GM23338 (cell line): ENCODE measurements at regions not wholly inside any gene's neighbourhood (a gene's known extent, or its start where the extent isn't known, plus 50 kb on each side); places are given as distances from the start of the nearest gene placed in this dataset.

Experiments
- ATAC-seq: fragments of 200-7000 bp; cut with Tn5 transposase; 3 replicates; pipeline ENCODE4 v1.9.1; 2020
- DNase-seq: peaks from one replicate; pipeline ENCODE4 v3.0.0-alpha.2; 2015; ENCODE audit warnings: low spot score
- H2AFZ ChIP-seq: fragments of 200-600 bp; sonication (generic); 2 replicates; pipeline ENCODE4 v1.8.0; 2016; ENCODE audit warnings: antibody characterized with exemption, mild to moderate bottlenecking, moderate library complexity
- H3F3A ChIP-seq: fragments of 200-600 bp; sonication (generic); replicated peaks from 2 replicates; pipeline ENCODE4 v1.8.0; 2017; ENCODE audit warnings: antibody characterized with exemption, mixed run types, low read depth
- H3K27ac ChIP-seq: fragments of 200-600 bp; sonication (generic); 2 replicates; pipeline ENCODE4 v1.6.1; 2016; ENCODE audit warnings: low read depth
- H3K27me3 ChIP-seq: fragments of 200-600 bp; sonication (generic); 2 replicates; pipeline ENCODE4 v1.8.0; 2016; ENCODE audit warnings: mild to moderate bottlenecking, mixed run types, moderate library complexity; ENCODE audit not compliant: insufficient read depth
- H3K36me3 ChIP-seq: fragments of 200-600 bp; sonication (generic); 2 replicates; pipeline ENCODE4 v1.8.0; 2016; ENCODE audit warnings: mild to moderate bottlenecking; ENCODE audit not compliant: insufficient read depth
- H3K4me1 ChIP-seq: fragments of 200-600 bp; sonication (generic); 2 replicates; pipeline ENCODE4 v1.8.0; 2016; ENCODE audit warnings: mild to moderate bottlenecking, moderate library complexity; ENCODE audit not compliant: insufficient read depth
- H3K4me2 ChIP-seq: fragments of 200-600 bp; sonication (generic); 2 replicates; pipeline ENCODE4 v1.7.1; 2017; ENCODE audit warnings: mixed run types
- H3K4me3 ChIP-seq: fragments of 200-600 bp; sonication (generic); 2 replicates; pipeline ENCODE4 v1.6.1; 2016; ENCODE audit warnings: mixed run types
- H3K79me2 ChIP-seq: fragments of 200-600 bp; sonication (generic); replicated peaks from 2 replicates; pipeline ENCODE4 v1.8.0; 2017; ENCODE audit warnings: mild to moderate bottlenecking; ENCODE audit not compliant: insufficient read depth
- H3K9me2 ChIP-seq: fragments of 200-600 bp; sonication (generic); 2 replicates; pipeline ENCODE4 v1.8.0; 2017; ENCODE audit not compliant: insufficient read depth
- H4K20me1 ChIP-seq: fragments of 200-600 bp; sonication (generic); replicated peaks from 2 replicates; pipeline ENCODE4 v1.8.0; 2017; ENCODE audit warnings: mild to moderate bottlenecking; ENCODE audit not compliant: insufficient read depth
- H3K27ac Mint-ChIP-seq: 2 replicates; pipeline ENCODE4 v1.8.0; 2020; ENCODE audit warnings: inconsistent platforms, mild to moderate bottlenecking, moderate library complexity, mixed read lengths
- H3K27me3 Mint-ChIP-seq: 3 replicates; pipeline ENCODE4 v1.8.0; 2022; ENCODE audit warnings: low read depth, mild to moderate bottlenecking, moderate library complexity, mixed read lengths, inconsistent platforms; ENCODE audit not compliant: insufficient read depth, poor library complexity
- H3K36me3 Mint-ChIP-seq: 3 replicates; pipeline ENCODE4 v1.8.0; 2021; ENCODE audit warnings: low read depth, mild to moderate bottlenecking, inconsistent platforms, moderate library complexity, mixed read lengths
- H3K4me1 Mint-ChIP-seq: 3 replicates; pipeline ENCODE4 v1.8.0; 2020; ENCODE audit warnings: mild to moderate bottlenecking, inconsistent platforms, mixed read lengths
- H3K4me3 Mint-ChIP-seq: 3 replicates; pipeline ENCODE4 v1.8.0; 2021; ENCODE audit warnings: moderate library complexity, mild to moderate bottlenecking, inconsistent platforms, mixed read lengths
- H3K9me3 Mint-ChIP-seq: 3 replicates; pipeline ENCODE4 v1.8.0; 2020; ENCODE audit warnings: moderate library complexity, mild to moderate bottlenecking, inconsistent platforms, mixed read lengths
- CTCF ChIP-seq, 2 experiments: fragments of 200-600 bp in 1 of 2; sonication (generic) in 1 of 2; conservative IDR thresholded peaks; 2 replicates each; pipeline versions ENCODE4 v1.5.1 to v1.6.1; 2016 to 2017; ENCODE audit warnings: antibody characterized with exemption in 2 of 2, low read depth in 2 of 2, mild to moderate bottlenecking in 2 of 2, moderate library complexity in 1 of 2
- EZH2 ChIP-seq: fragments of 200-600 bp; sonication (generic); IDR thresholded peaks from one replicate; pipeline ENCODE4 v1.8.0; 2017; ENCODE audit warnings: antibody characterized with exemption, mild to moderate bottlenecking, low read depth; ENCODE audit not compliant: unreplicated experiment
- JUNB ChIP-seq: IDR thresholded peaks from one replicate; pipeline ENCODE4 v1.6.1; 2016; ENCODE audit warnings: antibody characterized with exemption; ENCODE audit not compliant: unreplicated experiment
- REST ChIP-seq: IDR thresholded peaks from one replicate; pipeline ENCODE4 v1.6.1; 2018; ENCODE audit warnings: antibody characterized with exemption; ENCODE audit not compliant: unreplicated experiment
- STAT1 ChIP-seq: IDR thresholded peaks from one replicate; pipeline ENCODE4 v1.6.1; 2016; ENCODE audit warnings: antibody characterized with exemption; ENCODE audit not compliant: unreplicated experiment
- ZNF114 ChIP-seq: fragments of 250-450 bp; sonication (Bioruptor Pico); IDR thresholded peaks from 2 replicates; pipeline ENCODE4 v1.5.0; 2020; ENCODE audit warnings: mild to moderate bottlenecking, moderate library complexity

GRCh38 chr6:153526479-153526878, 395.4 kb upstream of the RGS17 start (continued):
- TF ChIP-seq REST, result no peak

GRCh38 chr6:153525998-153526397, 394.9 kb upstream of the RGS17 start:
- H3K79me2 ChIP-seq, result no peaks in the 10 kb centered on the region
- Mint-ChIP-seq H3K27me3 (no peaks in the 10 kb centered on the region), H3K4me1 (no peaks in the 10 kb centered on the region), H3K36me3 (no peaks in the 10 kb centered on the region), H3K4me3 (no peak overlapping the region), H3K9me3 (peaks cover 7% of the 10 kb centered on the region), H3K27ac (no peak overlapping the region)
- H3K27ac ChIP-seq, result no peak overlapping the region
- no peaks in the 10 kb centered on the region for H3K4me1 ChIP-seq
- no peaks in the 10 kb centered on the region for H3K36me3 ChIP-seq
- no peaks in the 10 kb centered on the region for H3F3A ChIP-seq
- no peak overlapping the region for H2AFZ ChIP-seq
- TF ChIP-seq EZH2, result no peak
- TF ChIP-seq ZNF114 (CRISPR knock-in tag), result no peak
- H3K4me2 ChIP-seq, result no peak overlapping the region
- no peaks in the 10 kb centered on the region for H3K27me3 ChIP-seq
- DNase-seq (no peak), ATAC-seq (no peak)
- peaks cover 6% of the 10 kb centered on the region; the same call in 1 of the 2 replicates for H3K9me2 ChIP-seq
- H4K20me1 ChIP-seq, result no peaks in the 10 kb centered on the region
- H3K4me3 ChIP-seq, result no peak overlapping the region

GRCh38 chr6:153523390-153523789, 392.3 kb upstream of the RGS17 start:
- H3K4me3 ChIP-seq, result no peak overlapping the region
- TF ChIP-seq STAT1 (no peak), JUNB (no peak), EZH2 (no peak), CTCF (conservative IDR thresholded peaks at IDR 0.05; ENCODE audit: low read depth in 2 of 2) (no peak)
- peaks cover 10% of the 10 kb centered on the region for H3K9me3 Mint-ChIP-seq
- no peaks in the 10 kb centered on the region for H4K20me1 ChIP-seq
- no peaks in the 10 kb centered on the region for H3K4me1 ChIP-seq
- no peak overlapping the region for H3K27ac ChIP-seq
- H3K4me1 Mint-ChIP-seq, result no peaks in the 10 kb centered on the region
- H2AFZ ChIP-seq, result no peak overlapping the region
- no peaks in the 10 kb centered on the region for H3K36me3 ChIP-seq
- H3K36me3 Mint-ChIP-seq, result peaks cover 10% of the 10 kb centered on the region; the same call in 2 of the 3 replicates
- H3K27ac Mint-ChIP-seq, result no peak overlapping the region
- H3K27me3 ChIP-seq, result no peaks in the 10 kb centered on the region
- H3F3A ChIP-seq, result no peaks in the 10 kb centered on the region
- no peak for DNase-seq
- no peaks in the 10 kb centered on the region for H3K27me3 Mint-ChIP-seq
- H3K4me2 ChIP-seq, result no peak overlapping the region
- no peak overlapping the region for H3K4me3 Mint-ChIP-seq
- no peaks in the 10 kb centered on the region for H3K79me2 ChIP-seq
- ATAC-seq, result no peak
- no peaks in the 10 kb centered on the region; the same call in 1 of the 2 replicates for H3K9me2 ChIP-seq
